ENCODE measurements at regions not wholly inside any gene's neighbourhood (a gene's known extent, or its start where the extent isn't known, plus 50 kb on each side); places are given as distances from the start of the nearest gene placed in this dataset.

DNA sequence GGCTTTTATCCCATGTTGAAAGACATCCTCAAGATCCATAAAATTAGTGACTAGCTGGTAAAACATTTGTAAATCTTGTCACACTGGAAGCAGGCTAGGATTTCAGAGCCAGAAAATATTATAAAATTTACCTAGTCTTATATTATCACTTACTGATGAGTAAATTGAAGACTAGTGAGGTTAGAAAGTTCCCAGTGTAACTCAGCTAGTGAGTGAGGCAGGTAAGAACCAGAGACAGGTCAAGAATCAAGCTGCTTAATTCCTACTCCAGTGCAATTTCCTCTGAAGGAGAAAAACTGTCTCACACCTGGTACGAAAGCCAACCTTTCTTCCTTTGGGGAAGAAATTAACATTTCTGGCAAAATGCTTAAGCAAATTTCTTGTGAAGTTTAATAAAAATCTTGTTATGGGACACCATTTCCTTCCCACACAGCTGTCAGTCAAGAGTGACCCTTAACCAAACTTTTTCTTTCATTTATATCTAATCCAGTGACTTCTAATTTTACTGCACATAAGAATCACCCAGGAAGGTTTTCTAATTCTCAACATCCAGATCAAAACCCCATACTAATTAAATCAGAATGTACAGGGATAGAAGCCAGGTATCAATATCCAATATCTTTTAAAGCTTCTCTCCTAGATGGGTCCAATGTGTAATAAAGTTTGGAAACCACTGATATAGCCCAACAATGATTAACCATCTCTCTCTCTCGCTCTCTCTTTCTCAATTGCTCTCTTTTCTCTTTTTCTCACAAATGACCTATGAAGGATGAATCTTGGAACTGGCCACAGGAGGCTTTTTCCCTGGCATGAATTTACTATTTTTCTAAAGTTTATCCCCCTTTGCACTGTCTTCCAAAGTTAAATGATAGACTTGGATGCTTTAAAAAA lies 264.3 kb upstream of the SLC39A10 start:
- Histone ChIP-seq H3K36me3 (no peaks in the 10 kb centered on the region), H3K4me3 (no peak overlapping the region), H3K27me3 (replicated peaks in 1 of 7) (no peaks in the 10 kb centered on the region), H3K4me1 (no peaks in the 10 kb centered on the region), H3K9me3 (no peaks in the 10 kb centered on the region), H3K27ac (no peak overlapping the region)
- TF ChIP-seq POLR2A (IDR thresholded peaks at IDR 0.05) (no peak), POLR2AphosphoS5 (IDR thresholded peaks at IDR 0.05) (no peak)
- TF ChIP-seq, protein P1, sequence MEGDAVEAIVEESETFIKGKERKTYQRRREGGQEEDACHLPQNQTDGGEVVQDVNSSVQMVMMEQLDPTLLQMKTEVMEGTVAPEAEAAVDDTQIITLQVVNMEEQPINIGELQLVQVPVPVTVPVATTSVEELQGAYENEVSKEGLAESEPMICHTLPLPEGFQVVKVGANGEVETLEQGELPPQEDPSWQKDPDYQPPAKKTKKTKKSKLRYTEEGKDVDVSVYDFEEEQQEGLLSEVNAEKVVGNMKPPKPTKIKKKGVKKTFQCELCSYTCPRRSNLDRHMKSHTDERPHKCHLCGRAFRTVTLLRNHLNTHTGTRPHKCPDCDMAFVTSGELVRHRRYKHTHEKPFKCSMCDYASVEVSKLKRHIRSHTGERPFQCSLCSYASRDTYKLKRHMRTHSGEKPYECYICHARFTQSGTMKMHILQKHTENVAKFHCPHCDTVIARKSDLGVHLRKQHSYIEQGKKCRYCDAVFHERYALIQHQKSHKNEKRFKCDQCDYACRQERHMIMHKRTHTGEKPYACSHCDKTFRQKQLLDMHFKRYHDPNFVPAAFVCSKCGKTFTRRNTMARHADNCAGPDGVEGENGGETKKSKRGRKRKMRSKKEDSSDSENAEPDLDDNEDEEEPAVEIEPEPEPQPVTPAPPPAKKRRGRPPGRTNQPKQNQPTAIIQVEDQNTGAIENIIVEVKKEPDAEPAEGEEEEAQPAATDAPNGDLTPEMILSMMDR (IDR thresholded peaks at IDR 0.05 in 8 of 11, conservative IDR thresholded peaks at IDR 0.05 in 3 of 11), result no peak
- WGBS, 5 donors, result 89 to 95% (median 93%) methylated on average over 2 of the region's 2 CpGs
- intact Hi-C loops (cut with DNase I; ENCODE audit: low total_unique reads), result no loop called here
- DNase-seq, result no peak

- DNase-seq, result no peak
- Histone ChIP-seq H3K9me3 (no peaks in the 10 kb centered on the region), H3K27ac (no peak overlapping the region), H3K4me1 (no peaks in the 10 kb centered on the region), H3K4me3 (no peak overlapping the region), H3K27me3 (replicated peaks in 1 of 7) (no peaks in the 10 kb centered on the region), H3K36me3 (no peaks in the 10 kb centered on the region)
- TF ChIP-seq POLR2A (IDR thresholded peaks at IDR 0.05), result no peak
- no peak for TF ChIP-seq POLR2AphosphoS5 (IDR thresholded peaks at IDR 0.05)
- TF ChIP-seq, protein P1 (IDR thresholded peaks at IDR 0.05 in 8 of 11, conservative IDR thresholded peaks at IDR 0.05 in 3 of 11), result no peak
- intact Hi-C loops (cut with DNase I; ENCODE audit: low total_unique reads), result no loop called here
- WGBS, 5 donors, result 85 to 93% (median 87%) methylated on average over 2 of the region's 2 CpGs
Measured at GRCh38 chr2:195390686-195391321, 266.2 kb upstream of the SLC39A10 start.

DNA sequence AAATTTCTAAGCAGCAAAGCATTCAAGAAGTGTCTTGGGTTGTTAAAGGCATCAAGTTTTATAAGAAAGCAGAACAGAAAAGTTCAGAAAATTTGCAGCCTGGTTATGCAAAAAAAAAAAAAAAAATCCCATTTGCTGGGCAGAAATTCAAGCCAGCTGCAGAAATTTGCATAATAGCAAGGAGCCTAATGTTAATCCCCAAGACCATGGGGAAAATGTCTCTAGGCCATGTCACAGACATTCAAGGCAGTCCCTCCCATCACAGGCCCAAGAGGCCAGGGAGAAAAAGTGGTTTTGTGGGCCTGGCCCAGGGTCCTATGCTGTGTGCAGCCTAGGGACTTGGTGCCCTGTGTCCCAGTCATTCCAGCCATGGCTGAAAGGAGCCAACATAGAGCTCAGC lies 269.0 kb upstream of the SLC39A10 start:
- no peak for DNase-seq
- intact Hi-C loops (cut with DNase I; ENCODE audit: low total_unique reads), result no loop called here
- no peak overlapping the region for H3K27ac ChIP-seq

More for the DNA sequence above, 269.0 kb upstream of the SLC39A10 start:
- Histone ChIP-seq H3K27me3 (replicated peaks in 1 of 7) (no peaks in the 10 kb centered on the region), H3K4me1 (peaks cover 0 to 3% (median 0%) of the 10 kb centered on the region in 6 donors), H3K4me3 (no peak overlapping the region), H3K9me3 (no peaks in the 10 kb centered on the region), H3K36me3 (no peaks in the 10 kb centered on the region)
- no peak for TF ChIP-seq POLR2AphosphoS5 (IDR thresholded peaks at IDR 0.05)
- no peak for TF ChIP-seq POLR2A (IDR thresholded peaks at IDR 0.05)
- TF ChIP-seq, protein P1 (IDR thresholded peaks at IDR 0.05 in 8 of 11, conservative IDR thresholded peaks at IDR 0.05 in 3 of 11), result no peak

Measured in spleen (tissue), 11 donors.